ENCODE measurements at regions not wholly inside any gene's neighbourhood (a gene's known extent, or its start where the extent isn't known, plus 50 kb on each side); places are given as distances from the start of the nearest gene placed in this dataset.
"Not testable (repeated sequence)": the region's sequence is repeated elsewhere in the genome, so short reads cannot be mapped to it uniquely, and the experiment has no call there.

DNA sequence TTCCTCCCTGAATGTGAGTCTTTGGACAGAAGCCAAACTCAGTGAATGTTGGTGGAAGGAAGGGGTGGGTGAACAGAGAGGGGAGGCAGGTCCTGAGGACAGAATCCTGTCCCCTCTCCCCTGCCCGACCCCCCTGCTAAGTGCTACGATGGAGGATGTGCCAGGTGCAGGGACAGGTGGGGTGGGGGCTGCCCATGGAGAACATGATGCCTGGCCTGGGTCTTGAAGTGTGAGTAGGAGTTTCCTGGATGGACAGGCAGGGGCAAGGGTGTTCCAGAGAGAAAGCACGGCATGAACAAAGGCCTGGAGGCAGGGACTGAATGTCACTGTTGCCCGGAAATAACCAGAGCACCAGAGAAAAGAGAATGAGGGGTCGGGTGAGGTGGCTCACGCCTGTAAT, 445.1 kb downstream of the PTPRU start:
- not testable (repeated sequence) for DNase-seq

DNA sequence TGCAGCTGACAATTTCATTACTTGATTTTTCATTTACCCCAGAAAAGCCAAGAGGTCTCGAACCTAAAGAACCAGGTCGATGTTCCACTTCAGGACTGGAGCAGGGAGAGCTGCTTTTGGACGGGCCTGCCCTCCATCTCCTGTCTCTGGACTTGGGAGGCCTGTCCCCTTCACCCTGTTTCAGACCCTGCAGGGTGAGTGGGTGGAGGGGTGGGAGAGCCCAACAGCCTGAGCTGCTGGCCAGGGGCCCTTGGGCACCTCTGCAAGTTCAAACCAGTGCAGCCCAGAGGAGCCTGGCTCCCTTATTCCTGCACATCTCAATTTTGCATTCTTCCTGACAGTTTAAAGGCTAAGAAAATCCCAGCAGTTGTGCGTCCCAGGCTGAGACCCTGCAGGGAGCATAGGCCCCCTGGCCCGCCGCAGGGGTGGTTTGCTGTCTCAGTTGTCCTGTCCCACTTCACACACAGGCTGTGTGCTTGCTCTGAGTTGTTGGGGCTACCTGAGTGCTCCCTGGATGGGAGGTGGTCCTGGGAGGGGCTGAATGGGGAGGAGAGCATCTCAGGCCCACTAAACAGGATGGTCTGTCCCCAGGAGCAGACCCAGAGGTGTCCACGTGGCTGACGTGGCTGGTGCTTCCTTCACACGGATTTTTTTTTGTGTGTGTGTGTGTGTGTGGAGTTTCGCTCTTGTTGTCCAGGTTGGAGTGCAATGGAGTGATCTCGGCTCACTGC, 443.7 kb downstream of the PTPRU start:
- no peak for DNase-seq

GRCh38 chr1:29679316-29679715, 443.0 kb downstream of the PTPRU start:
- DNase-seq: no peak

DNA sequence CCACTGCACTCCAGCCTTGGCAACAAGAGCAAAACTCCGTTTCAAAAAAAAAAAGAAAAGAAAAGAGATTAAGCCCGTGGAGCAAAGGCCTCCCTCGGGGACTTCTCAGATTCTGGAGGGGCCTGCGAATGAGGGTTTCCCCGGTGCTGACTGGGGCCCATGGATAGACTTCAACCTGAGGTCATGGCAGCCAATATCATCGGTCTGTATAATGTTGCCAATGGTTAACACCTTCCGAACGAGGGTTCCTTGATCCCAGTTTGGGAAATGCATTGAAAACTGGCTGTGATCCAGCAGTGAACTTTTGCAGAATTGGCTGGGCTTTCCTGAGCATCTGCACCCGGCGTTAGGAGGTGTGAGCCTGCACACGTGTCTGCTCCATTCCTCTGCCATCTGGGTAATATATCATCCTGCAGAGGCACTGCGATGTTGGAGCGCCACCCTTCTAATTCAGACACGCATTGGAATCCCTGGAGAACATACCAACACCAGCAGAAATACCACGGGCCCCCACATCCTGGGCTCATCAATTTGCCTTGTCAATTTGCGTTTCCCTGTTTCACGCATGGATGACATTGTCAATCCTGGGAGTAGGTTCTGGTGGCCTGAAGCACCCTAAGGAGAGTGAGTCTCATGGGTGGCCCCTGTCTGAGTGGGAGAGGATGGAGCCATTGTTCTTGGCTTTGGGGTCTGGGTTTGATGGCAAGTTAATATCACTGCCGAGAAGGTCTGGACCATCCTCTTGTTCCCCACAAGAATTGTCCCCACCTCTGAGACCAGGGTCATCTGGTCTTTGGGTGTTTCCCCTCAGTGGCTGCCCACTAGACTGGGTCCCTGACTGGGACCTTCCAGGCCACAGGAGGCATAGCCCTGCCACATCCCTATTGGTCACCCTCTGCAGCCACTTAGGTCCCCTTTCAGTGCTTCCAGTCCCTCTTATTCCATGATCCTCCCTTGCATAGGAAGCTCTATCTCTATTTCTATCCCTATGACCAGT, 441.0 kb downstream of the PTPRU start:
- DNase-seq: no peak

DNA sequence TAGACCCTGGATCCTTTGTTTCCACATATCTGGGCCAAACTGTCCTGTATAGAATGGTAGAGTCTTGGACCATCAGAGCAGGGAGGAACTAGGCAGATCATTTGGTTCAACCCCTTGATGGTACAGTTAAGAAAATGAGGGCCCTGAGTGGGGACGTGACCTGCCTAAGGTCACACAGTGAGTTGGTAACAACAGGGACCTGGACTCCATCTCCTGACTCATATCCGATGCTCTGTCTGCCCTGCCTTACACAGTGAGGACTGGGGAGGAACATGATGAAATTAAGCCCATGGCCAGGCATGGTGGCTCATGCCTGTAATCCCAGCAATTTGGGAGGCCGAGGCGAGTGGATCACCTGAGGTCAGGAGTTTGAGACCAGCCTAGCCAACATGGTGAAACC, 440.2 kb downstream of the PTPRU start:
- DNase-seq: no peak

GRCh38 chr1:29675481-29676263, 439.4 kb downstream of the PTPRU start:
- DNase-seq: no peak

DNA sequence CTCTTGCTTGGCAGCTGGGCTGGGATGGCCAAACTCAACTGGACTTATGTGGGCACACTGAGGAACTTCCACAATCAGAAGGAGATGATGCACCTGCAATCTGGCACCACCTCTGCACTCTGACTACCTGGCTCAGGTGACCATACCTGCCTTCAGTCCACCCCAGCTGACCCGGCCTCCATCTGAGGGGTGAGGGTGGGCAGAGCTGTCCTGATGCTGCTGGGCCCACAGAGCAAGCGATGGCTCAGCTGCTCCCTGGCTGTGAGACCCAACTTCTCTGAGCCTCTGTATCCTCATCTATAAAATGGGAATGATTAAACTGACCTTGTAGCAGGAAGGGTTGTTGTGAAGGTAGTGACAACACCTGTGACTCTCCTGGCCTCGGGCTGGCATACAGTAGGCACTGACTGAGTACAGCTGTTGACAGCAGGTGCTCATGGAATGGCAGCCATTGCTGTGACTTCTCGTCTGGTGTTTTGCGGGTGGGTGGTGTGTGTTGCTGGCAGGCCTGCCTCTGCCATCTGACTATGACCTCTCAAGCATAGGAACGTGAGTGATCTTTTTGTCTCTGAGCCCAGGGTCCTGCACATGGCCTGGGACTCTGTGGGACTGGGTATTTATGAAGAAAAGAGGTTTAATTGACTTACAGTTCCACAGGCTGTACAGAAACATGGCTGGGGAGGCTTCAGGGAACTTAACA, 438.5 kb downstream of the PTPRU start:
- DNase-seq: no peak

DNA sequence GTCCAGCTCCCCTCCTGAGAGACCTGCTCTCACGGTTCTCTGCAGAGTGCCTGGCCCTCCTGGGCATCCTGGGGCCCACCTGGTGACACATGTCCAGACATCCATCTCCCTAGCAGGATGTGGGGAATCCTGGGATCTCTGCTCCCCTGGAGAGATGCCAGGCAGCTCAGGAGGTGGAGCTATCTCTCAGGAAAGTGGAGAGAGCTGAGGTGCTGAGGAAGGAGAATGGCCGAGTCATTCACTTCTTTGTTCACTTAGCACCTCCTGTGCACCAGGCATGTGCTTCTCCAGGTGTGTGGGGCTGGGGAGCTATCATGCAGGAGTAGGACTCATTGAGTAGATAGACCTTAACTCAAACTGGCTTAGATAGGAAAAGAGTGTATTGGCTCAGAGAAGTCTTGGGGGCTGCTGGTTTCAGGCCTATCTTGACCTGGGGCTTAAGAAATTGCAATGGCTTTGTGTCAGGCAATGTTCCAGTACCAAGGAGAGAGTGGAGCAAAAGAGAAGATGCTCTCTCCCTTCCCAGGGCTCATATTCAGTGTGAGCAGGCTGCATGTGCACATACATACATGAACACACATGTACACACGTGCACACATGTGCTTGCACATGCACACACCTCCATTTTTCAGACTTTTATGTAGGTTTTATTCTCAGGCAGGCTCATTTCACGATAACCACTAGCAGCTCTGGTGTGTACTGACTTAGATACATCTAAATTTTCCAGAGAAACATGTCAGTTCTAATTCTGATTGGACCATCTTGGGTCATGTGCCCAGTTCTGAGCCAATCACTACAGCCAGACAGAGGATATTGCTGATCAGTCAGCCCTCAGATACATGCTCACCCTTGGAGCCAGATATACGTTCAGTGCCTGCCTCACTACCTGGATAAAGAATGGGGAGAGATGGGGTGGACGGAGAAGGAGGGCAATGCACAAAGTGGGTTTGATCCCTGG, 437.6 kb downstream of the PTPRU start:
- DNase-seq: no peak

- DNase-seq: no peak
Observed at GRCh38 chr1:29673228-29673500, 436.8 kb downstream of the PTPRU start.

GRCh38 chr1:29672416-29673227, 436.3 kb downstream of the PTPRU start:
- no peak for DNase-seq

DNA sequence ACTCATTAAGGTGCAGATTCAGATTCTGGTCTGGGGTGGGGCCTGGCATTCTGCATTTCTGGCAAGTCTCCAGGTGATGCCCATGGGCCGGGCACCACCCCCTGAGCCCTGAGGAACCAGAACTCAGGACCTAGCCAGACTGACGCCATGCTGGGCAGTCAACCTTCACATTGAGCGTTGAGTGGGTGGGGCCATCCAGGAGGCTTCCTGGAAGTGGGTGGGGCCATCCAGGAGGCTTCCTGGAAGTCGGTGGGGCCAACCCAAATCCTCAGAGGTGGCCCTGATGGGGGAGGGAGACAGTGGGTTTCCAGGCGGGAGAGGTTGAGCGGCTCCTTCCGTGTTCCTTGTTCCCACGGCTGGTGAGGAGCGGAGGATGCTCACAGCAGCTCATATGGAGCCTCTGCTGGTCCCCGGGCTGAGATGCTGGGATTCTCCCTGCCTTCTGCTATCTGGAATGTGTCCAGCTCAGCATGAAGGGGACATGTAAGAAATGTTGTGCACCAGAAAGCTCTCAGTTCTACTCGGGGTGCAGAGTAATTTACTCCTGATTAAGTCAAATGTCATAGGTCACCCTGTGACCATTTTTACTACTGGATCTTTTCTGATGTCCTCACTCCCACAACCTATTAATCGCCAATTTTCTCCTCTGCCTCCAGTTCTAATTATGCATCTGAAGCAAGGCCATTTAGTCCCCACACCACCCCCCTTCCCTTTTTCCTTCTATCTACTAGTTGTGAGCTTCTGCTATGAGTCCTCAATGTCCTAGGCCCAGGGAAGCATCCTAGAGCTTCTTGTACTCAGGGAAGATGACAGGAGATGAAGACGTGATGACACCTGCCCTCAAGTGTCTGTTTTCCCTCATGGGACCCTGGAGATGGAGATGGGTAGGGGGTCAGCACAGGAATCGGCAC, 435.4 kb downstream of the PTPRU start:
- no peak for DNase-seq

DNA sequence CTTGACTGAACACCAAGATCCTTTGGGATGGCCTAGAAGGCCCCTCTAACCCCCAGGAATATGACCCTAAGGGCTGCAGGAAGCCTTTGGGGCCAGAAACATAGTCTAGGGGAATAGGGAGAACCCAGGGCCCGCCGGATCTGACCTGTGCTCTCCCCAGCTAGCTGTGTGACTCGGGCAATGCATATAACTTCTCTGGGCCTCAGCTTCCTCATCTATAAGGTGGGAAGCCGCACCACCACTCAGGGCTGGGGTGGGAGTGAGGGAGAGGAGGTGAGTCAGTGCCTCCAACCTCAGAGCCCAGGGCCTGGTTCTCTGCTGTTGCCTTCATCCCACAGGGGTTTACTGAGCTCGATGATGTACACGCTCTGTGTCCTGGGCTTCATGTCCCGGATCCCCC, 434.4 kb downstream of the PTPRU start:
- no peak for DNase-seq

- no peak for DNase-seq
Observed at GRCh38 chr1:29669912-29670311, 433.6 kb downstream of the PTPRU start.

DNA sequence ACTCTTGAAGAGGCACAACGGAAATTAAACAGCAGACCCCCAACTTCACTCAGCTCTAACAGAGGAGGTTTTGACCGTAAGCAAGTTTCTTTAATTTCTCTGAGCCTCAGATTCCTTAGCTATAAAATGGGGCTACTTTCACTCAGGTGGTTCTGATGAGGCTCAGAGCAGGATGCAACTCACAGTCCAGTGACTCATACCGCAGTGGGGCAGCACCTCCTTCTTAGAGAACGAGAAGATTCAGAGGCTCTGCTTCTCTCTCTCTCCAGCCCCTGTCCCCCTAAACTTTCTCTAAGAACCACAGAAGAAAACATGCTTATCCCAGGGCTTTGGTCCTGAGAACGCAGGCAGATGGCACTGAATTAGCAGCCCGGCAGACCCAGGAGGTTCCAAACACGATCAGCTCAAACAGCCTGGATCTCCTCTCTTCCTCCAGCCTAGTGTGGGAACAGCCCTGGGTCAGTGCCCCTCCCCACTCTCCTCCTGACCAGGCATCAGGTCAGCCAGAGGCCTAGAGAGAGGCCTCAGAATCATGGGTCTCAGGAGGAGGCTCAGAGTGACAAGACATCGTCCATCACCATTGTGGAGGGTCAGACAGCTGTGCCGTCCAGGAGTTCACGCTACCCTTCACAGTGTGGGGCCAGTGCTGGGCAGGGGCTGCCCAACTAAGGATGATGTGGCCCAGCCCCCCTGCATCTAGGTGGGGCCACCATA, 433.0 kb downstream of the PTPRU start:
- no peak for DNase-seq

DNA sequence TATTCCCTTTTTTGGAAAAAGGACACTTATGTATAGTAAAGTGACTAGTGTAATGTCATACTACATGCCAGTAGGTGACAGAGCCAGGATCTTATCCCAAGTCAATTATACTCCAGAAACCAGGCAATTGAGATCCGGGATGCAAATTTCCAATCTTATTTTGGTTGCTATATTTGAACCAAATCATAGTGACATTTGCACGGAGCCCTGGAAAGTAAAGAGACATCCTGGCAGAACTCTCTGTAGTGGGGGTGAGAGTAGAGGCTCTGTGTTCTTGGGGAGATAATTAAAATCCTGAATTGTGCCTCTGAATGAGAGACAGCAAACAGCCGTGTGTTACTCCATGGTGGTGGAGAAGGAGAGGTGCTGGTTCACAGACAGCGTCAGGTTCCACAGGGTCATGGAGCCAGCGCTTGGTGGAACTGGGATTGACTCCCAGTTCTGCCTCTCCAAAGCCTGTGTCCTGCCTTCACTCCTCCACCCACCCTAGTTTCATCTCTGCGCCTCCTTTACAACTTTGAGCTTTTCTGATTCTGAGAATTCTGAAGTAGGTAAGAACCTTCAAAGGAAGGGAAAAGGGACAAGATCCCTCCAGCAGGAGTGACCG, 432.3 kb downstream of the PTPRU start:
- no peak for DNase-seq

DNA sequence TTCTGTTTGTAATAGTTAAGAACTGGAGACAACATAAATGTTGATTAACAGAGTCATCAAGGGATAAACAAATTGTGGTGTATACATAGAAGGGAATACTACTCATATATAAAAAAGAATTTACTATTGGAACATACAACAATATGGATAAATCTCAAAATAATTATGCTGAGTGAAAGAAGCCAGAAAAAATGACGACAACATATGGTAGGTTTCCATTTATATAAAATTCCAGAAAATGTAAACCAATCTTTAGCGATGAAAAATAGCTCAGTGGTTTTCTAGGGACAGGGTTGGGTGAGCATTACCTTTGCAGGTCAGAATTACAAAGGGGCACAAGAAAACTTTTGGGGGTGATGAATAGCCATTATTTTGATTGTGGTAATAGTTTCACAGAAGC, 431.6 kb downstream of the PTPRU start:
- DNase-seq: no peak

GRCh38 chr1:29664711-29665110, 428.4 kb downstream of the PTPRU start:
- DNase-seq: no peak

DNA sequence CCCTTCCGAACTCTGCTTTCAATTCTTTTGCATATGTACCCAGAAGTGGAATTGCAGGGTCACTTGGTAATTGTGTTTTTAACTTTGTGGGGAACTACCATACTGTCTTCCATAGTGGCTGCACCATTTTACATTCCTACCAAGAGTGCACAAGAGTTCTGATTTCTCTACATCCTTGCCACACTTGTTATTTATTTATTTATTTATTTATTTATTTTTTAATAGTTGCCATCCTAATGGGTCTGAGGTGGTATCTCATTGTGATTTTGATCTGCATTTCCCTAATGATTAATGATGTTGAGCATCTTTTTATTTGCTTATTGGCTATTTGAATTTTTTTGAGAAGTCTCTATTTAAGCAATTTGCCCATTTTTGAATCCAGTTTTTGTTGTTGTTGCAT, 422.4 kb downstream of the PTPRU start:
- no peak for DNase-seq

GRCh38 chr1:29657816-29658215, 421.5 kb downstream of the PTPRU start:
- DNase-seq: no peak

Data from fibroblast of skin of right quadriceps (primary cell).